GM23338 (cell line): ENCODE measurements at regions not wholly inside any gene's neighbourhood (a gene's known extent, or its start where the extent isn't known, plus 50 kb on each side); places are given as distances from the start of the nearest gene placed in this dataset.

Experiments used
- ATAC-seq: fragments of 200-7000 bp; cut with Tn5 transposase; 3 replicates; pipeline ENCODE4 v1.9.1; 2020
- DNase-seq: peaks from one replicate; pipeline ENCODE4 v3.0.0-alpha.2; 2015; ENCODE audit warnings: low spot score
- H2AFZ ChIP-seq: fragments of 200-600 bp; sonication (generic); 2 replicates; pipeline ENCODE4 v1.8.0; 2016; ENCODE audit warnings: antibody characterized with exemption, mild to moderate bottlenecking, moderate library complexity
- H3F3A ChIP-seq: fragments of 200-600 bp; sonication (generic); replicated peaks from 2 replicates; pipeline ENCODE4 v1.8.0; 2017; ENCODE audit warnings: antibody characterized with exemption, mixed run types, low read depth
- H3K27ac ChIP-seq: fragments of 200-600 bp; sonication (generic); 2 replicates; pipeline ENCODE4 v1.6.1; 2016; ENCODE audit warnings: low read depth
- H3K27me3 ChIP-seq: fragments of 200-600 bp; sonication (generic); 2 replicates; pipeline ENCODE4 v1.8.0; 2016; ENCODE audit warnings: mild to moderate bottlenecking, mixed run types, moderate library complexity; ENCODE audit not compliant: insufficient read depth
- H3K36me3 ChIP-seq: fragments of 200-600 bp; sonication (generic); 2 replicates; pipeline ENCODE4 v1.8.0; 2016; ENCODE audit warnings: mild to moderate bottlenecking; ENCODE audit not compliant: insufficient read depth
- H3K4me1 ChIP-seq: fragments of 200-600 bp; sonication (generic); 2 replicates; pipeline ENCODE4 v1.8.0; 2016; ENCODE audit warnings: mild to moderate bottlenecking, moderate library complexity; ENCODE audit not compliant: insufficient read depth
- H3K4me2 ChIP-seq: fragments of 200-600 bp; sonication (generic); 2 replicates; pipeline ENCODE4 v1.7.1; 2017; ENCODE audit warnings: mixed run types
- H3K4me3 ChIP-seq: fragments of 200-600 bp; sonication (generic); 2 replicates; pipeline ENCODE4 v1.6.1; 2016; ENCODE audit warnings: mixed run types
- H3K79me2 ChIP-seq: fragments of 200-600 bp; sonication (generic); replicated peaks from 2 replicates; pipeline ENCODE4 v1.8.0; 2017; ENCODE audit warnings: mild to moderate bottlenecking; ENCODE audit not compliant: insufficient read depth
- H3K9me2 ChIP-seq: fragments of 200-600 bp; sonication (generic); 2 replicates; pipeline ENCODE4 v1.8.0; 2017; ENCODE audit not compliant: insufficient read depth
- H4K20me1 ChIP-seq: fragments of 200-600 bp; sonication (generic); replicated peaks from 2 replicates; pipeline ENCODE4 v1.8.0; 2017; ENCODE audit warnings: mild to moderate bottlenecking; ENCODE audit not compliant: insufficient read depth
- H3K27ac Mint-ChIP-seq: 2 replicates; pipeline ENCODE4 v1.8.0; 2020; ENCODE audit warnings: inconsistent platforms, mild to moderate bottlenecking, moderate library complexity, mixed read lengths
- H3K27me3 Mint-ChIP-seq: 3 replicates; pipeline ENCODE4 v1.8.0; 2022; ENCODE audit warnings: low read depth, mild to moderate bottlenecking, moderate library complexity, mixed read lengths, inconsistent platforms; ENCODE audit not compliant: insufficient read depth, poor library complexity
- H3K36me3 Mint-ChIP-seq: 3 replicates; pipeline ENCODE4 v1.8.0; 2021; ENCODE audit warnings: low read depth, mild to moderate bottlenecking, inconsistent platforms, moderate library complexity, mixed read lengths
- H3K4me1 Mint-ChIP-seq: 3 replicates; pipeline ENCODE4 v1.8.0; 2020; ENCODE audit warnings: mild to moderate bottlenecking, inconsistent platforms, mixed read lengths
- H3K4me3 Mint-ChIP-seq: 3 replicates; pipeline ENCODE4 v1.8.0; 2021; ENCODE audit warnings: moderate library complexity, mild to moderate bottlenecking, inconsistent platforms, mixed read lengths
- H3K9me3 Mint-ChIP-seq: 3 replicates; pipeline ENCODE4 v1.8.0; 2020; ENCODE audit warnings: moderate library complexity, mild to moderate bottlenecking, inconsistent platforms, mixed read lengths
- CREB1 ChIP-seq: fragments of 250-450 bp; sonication (Bioruptor Pico); IDR thresholded peaks from 2 replicates; pipeline ENCODE4 v1.5.0; 2020; ENCODE audit warnings: low read depth, mild to moderate bottlenecking, moderate library complexity
- ETS1 ChIP-seq: IDR thresholded peaks from 2 replicates; pipeline ENCODE4 v1.6.1; 2016; ENCODE audit warnings: antibody characterized with exemption
- NANOG ChIP-seq: IDR thresholded peaks from 2 replicates; pipeline ENCODE4 v1.6.1; 2016; ENCODE audit warnings: antibody characterized with exemption, borderline replicate concordance
- REST ChIP-seq: IDR thresholded peaks from one replicate; pipeline ENCODE4 v1.6.1; 2018; ENCODE audit warnings: antibody characterized with exemption; ENCODE audit not compliant: unreplicated experiment
- STAT1 ChIP-seq: IDR thresholded peaks from one replicate; pipeline ENCODE4 v1.6.1; 2016; ENCODE audit warnings: antibody characterized with exemption; ENCODE audit not compliant: unreplicated experiment
- ZNF114 ChIP-seq: fragments of 250-450 bp; sonication (Bioruptor Pico); IDR thresholded peaks from 2 replicates; pipeline ENCODE4 v1.5.0; 2020; ENCODE audit warnings: mild to moderate bottlenecking, moderate library complexity

- Histone ChIP-seq H3K9me2 (no peaks in the 10 kb centered on the region), H2AFZ (no peak overlapping the region), H3F3A (0 out of 2 replicates have a peak, but pooled peaks cover 5% of the 10 kb centered on the region), H3K27ac (no peak overlapping the region), H4K20me1 (no peaks in the 10 kb centered on the region), H3K4me3 (no peak overlapping the region), H3K79me2 (no peaks in the 10 kb centered on the region), H3K36me3 (no peaks in the 10 kb centered on the region), H3K4me1 (peaks cover 6% of the 10 kb centered on the region), H3K27me3 (peaks cover 41% of the 10 kb centered on the region), H3K4me2 (no peak overlapping the region)
- DNase-seq (no peak), ATAC-seq (no peak)
- TF ChIP-seq ZNF114 (CRISPR knock-in tag) (no peak), CREB1 (CRISPR knock-in tag) (no peak)
- Mint-ChIP-seq H3K27me3 (peaks cover 26% of the 10 kb centered on the region), H3K36me3 (no peaks in the 10 kb centered on the region), H3K4me3 (no peak overlapping the region), H3K9me3 (no peaks in the 10 kb centered on the region; the same call in 2 of the 3 replicates), H3K4me1 (peaks cover 23% of the 10 kb centered on the region), H3K27ac (no peak overlapping the region)
Measured at GRCh38 chr2:9144046-9144445, 62.6 kb upstream of the ASAP2 start.

GRCh38 chr2:9143264-9143815 lies 63.3 kb upstream of the ASAP2 start:
- Histone ChIP-seq H3K9me2 (no peaks in the 10 kb centered on the region), H3K27me3 (peaks cover 41% of the 10 kb centered on the region), H3K4me3 (peak overlapping the region; percentile 48), H3F3A (0 out of 2 replicates have a peak, but pooled peaks cover 5% of the 10 kb centered on the region), H3K27ac (no peak overlapping the region), H4K20me1 (no peaks in the 10 kb centered on the region), H3K4me1 (peaks cover 10% of the 10 kb centered on the region), H2AFZ (peak overlapping the region; percentile 85), H3K79me2 (no peaks in the 10 kb centered on the region), H3K4me2 (peak overlapping the region; percentile 73), H3K36me3 (no peaks in the 10 kb centered on the region)
- ATAC-seq = no peak
- Mint-ChIP-seq H3K27me3 (peaks cover 33% of the 10 kb centered on the region), H3K9me3 (no peaks in the 10 kb centered on the region; the same call in 2 of the 3 replicates), H3K36me3 (no peaks in the 10 kb centered on the region), H3K4me3 (peak overlapping the region; percentile 51; the same call in 2 of the 3 replicates), H3K4me1 (peaks cover 30% of the 10 kb centered on the region), H3K27ac (no peak overlapping the region)
- TF ChIP-seq NANOG (no peak), REST (no peak), ETS1 (no peak), STAT1 (no peak)
- no peak for DNase-seq
